Loucy (cell line): ENCODE measurements at regions not wholly inside any gene's neighbourhood (a gene's known extent, or its start where the extent isn't known, plus 50 kb on each side); places are given as distances from the start of the nearest gene placed in this dataset.

Experiments
- H2AFZ ChIP-seq: fragments of 200-600 bp; sonication (generic); 2 replicates; pipeline ENCODE4 v1.6.0; 2016; ENCODE audit warnings: antibody characterized with exemption, mild to moderate bottlenecking, low read length, moderate library complexity
- H3F3A ChIP-seq: fragments of 200-600 bp; 2 replicates; pipeline ENCODE4 v1.6.0; 2016; ENCODE audit warnings: antibody characterized with exemption, low read depth, mild to moderate bottlenecking
- H3K27me3 ChIP-seq: fragments of 200-600 bp; sonication (generic); 2 replicates; pipeline ENCODE4 v1.6.1; 2014; ENCODE audit warnings: low read length, mild to moderate bottlenecking; ENCODE audit not compliant: insufficient read depth, poor library complexity, severe bottlenecking
- H3K36me3 ChIP-seq: fragments of 200-600 bp; sonication (generic); 2 replicates; pipeline ENCODE4 v1.6.1; 2016; ENCODE audit warnings: low read length; ENCODE audit not compliant: insufficient read depth
- H3K4me1 ChIP-seq: fragments of 200-600 bp; sonication (generic); 2 replicates; pipeline ENCODE4 v1.5.1; 2014; ENCODE audit warnings: low read length, mild to moderate bottlenecking; ENCODE audit not compliant: insufficient read depth, poor library complexity, severe bottlenecking
- H3K4me2 ChIP-seq: fragments of 200-600 bp; sonication (generic); 2 replicates; pipeline ENCODE4 v1.6.0; 2014; ENCODE audit warnings: antibody characterized with exemption, low read length, low read depth, mild to moderate bottlenecking; ENCODE audit not compliant: poor library complexity, severe bottlenecking
- H3K4me3 ChIP-seq: fragments of 200-600 bp; sonication (generic); 2 replicates; pipeline ENCODE4 v1.5.1; 2014; ENCODE audit warnings: low read length, mild to moderate bottlenecking, mixed read lengths; ENCODE audit not compliant: poor library complexity, severe bottlenecking
- H3K79me2 ChIP-seq: fragments of 200-600 bp; sonication (generic); 2 replicates; pipeline ENCODE4 v1.6.1; 2014; ENCODE audit warnings: low read length; ENCODE audit not compliant: insufficient read depth
- H3K9ac ChIP-seq: fragments of 200-600 bp; sonication (generic); 2 replicates; pipeline ENCODE4 v1.6.0; 2014; ENCODE audit warnings: mild to moderate bottlenecking, low read depth, low read length, moderate library complexity; ENCODE audit not compliant: poor library complexity, severe bottlenecking
- H3K9me2 ChIP-seq: fragments of 200-600 bp; sonication (generic); replicated peaks from 2 replicates; pipeline ENCODE4 v1.6.1; 2016; ENCODE audit warnings: low read depth, low read length, mixed read lengths
- H3K9me3 ChIP-seq: fragments of 200-600 bp; sonication (generic); 2 replicates; pipeline ENCODE4 v1.6.1; 2014; ENCODE audit warnings: mild to moderate bottlenecking, antibody characterized with exemption, low read length, low read depth; ENCODE audit not compliant: insufficient read depth
- H4K20me1 ChIP-seq: fragments of 200-600 bp; sonication (generic); 2 replicates; pipeline ENCODE4 v1.6.0; 2014; ENCODE audit warnings: antibody characterized with exemption, low read length, mild to moderate bottlenecking; ENCODE audit not compliant: insufficient read depth, poor library complexity, severe bottlenecking
- CTCF ChIP-seq: fragments of 200-600 bp; sonication (generic); conservative IDR thresholded peaks from 2 replicates; pipeline ENCODE4 v1.5.1; 2014; ENCODE audit warnings: mild to moderate bottlenecking, antibody characterized with exemption, low read length
- EZH2phosphoT487 ChIP-seq: fragments of 200-600 bp; IDR thresholded peaks from 2 replicates; pipeline ENCODE4 v1.6.1; 2018; ENCODE audit warnings: antibody characterized with exemption, mild to moderate bottlenecking, moderate library complexity, borderline replicate concordance

- no peaks in the 10 kb centered on the region for H3K79me2 ChIP-seq
- no peaks in the 10 kb centered on the region for H3K9me3 ChIP-seq
- no peaks in the 10 kb centered on the region for H3F3A ChIP-seq
- H3K4me2 ChIP-seq = peak overlapping the region; percentile 40
- no peaks in the 10 kb centered on the region for H3K36me3 ChIP-seq
- H2AFZ ChIP-seq = no peak overlapping the region
- TF ChIP-seq CTCF (no peak), EZH2phosphoT487 (no peak)
- no peak overlapping the region for H3K9ac ChIP-seq
- H4K20me1 ChIP-seq = no peaks in the 10 kb centered on the region
- H3K9me2 ChIP-seq = no peaks in the 10 kb centered on the region
- no peaks in the 10 kb centered on the region for H3K27me3 ChIP-seq
- H3K4me1 ChIP-seq = peaks cover 26% of the 10 kb centered on the region
- H3K4me3 ChIP-seq = no peak overlapping the region
Observed at GRCh38 chr7:24199978-24200377, 84.0 kb upstream of the NPY start.

- no peak overlapping the region for H3K4me3 ChIP-seq
- H3K9me3 ChIP-seq = no peaks in the 10 kb centered on the region
- H3K27me3 ChIP-seq = no peaks in the 10 kb centered on the region
- H2AFZ ChIP-seq = 0 out of 2 replicates have a peak overlapping the region, but pooled peaks have one; percentile 24
- no peak for TF ChIP-seq EZH2phosphoT487
- TF ChIP-seq CTCF = no peak
- H3K79me2 ChIP-seq = no peaks in the 10 kb centered on the region
- no peaks in the 10 kb centered on the region for H3K36me3 ChIP-seq
- peaks cover 26% of the 10 kb centered on the region for H3K4me1 ChIP-seq
- no peaks in the 10 kb centered on the region for H4K20me1 ChIP-seq
- H3K9ac ChIP-seq = no peak overlapping the region
- peak overlapping the region; percentile 40 for H3K4me2 ChIP-seq
- H3F3A ChIP-seq = no peaks in the 10 kb centered on the region
- H3K9me2 ChIP-seq = no peaks in the 10 kb centered on the region
Observed at GRCh38 chr7:24200407-24200966, 83.5 kb upstream of the NPY start.

- Histone ChIP-seq H3K9me2 (no peaks in the 10 kb centered on the region), H2AFZ (no peak overlapping the region), H3K4me2 (no peak overlapping the region), H3K9me3 (no peaks in the 10 kb centered on the region), H3K4me1 (peaks cover 26% of the 10 kb centered on the region), H3K9ac (no peak overlapping the region), H4K20me1 (no peaks in the 10 kb centered on the region), H3K27me3 (no peaks in the 10 kb centered on the region), H3F3A (no peaks in the 10 kb centered on the region), H3K79me2 (no peaks in the 10 kb centered on the region), H3K4me3 (no peak overlapping the region), H3K36me3 (no peaks in the 10 kb centered on the region)
- TF ChIP-seq CTCF (no peak), EZH2phosphoT487 (no peak)
Observed at GRCh38 chr7:24201226-24201625, 82.8 kb upstream of the NPY start.
